Astrocyte of the cerebellum (primary cell): ENCODE measurements at regions not wholly inside any gene's neighbourhood (a gene's known extent, or its start where the extent isn't known, plus 50 kb on each side); places are given as distances from the start of the nearest gene placed in this dataset.
"Not testable (repeated sequence)": the region's sequence is repeated elsewhere in the genome, so short reads cannot be mapped to it uniquely, and the experiment has no call there.

Experiments
- DNase-seq: peaks from one replicate; pipeline ENCODE4 v3.0.0-alpha.2; 2011; ENCODE audit warnings: low read depth
- H3K4me3 ChIP-seq: 2 replicates; pipeline ENCODE4 v1.5.1; 2011; ENCODE audit warnings: mild to moderate bottlenecking, low read depth, low read length, moderate library complexity
- in situ Hi-C: cut with HindIII; loops from 2 replicates; pipeline ENCODE4 v1.10.0; 2017; ENCODE audit warnings: low sequenced_read_pairs
- TF ChIP-seq, protein P1 (sequence below): IDR thresholded peaks from 2 replicates; pipeline ENCODE4 v1.5.1; 2012; ENCODE audit warnings: low read length, low read depth, moderate library complexity, mild to moderate bottlenecking; ENCODE audit errors: missing control alignments

GRCh38 chr20:29755854-29756498 is 1501.5 kb upstream of the DEFB115 start:
- in situ Hi-C loops, H3K4me3 ChIP-seq, DNase-seq: not testable (repeated sequence)

DNA sequence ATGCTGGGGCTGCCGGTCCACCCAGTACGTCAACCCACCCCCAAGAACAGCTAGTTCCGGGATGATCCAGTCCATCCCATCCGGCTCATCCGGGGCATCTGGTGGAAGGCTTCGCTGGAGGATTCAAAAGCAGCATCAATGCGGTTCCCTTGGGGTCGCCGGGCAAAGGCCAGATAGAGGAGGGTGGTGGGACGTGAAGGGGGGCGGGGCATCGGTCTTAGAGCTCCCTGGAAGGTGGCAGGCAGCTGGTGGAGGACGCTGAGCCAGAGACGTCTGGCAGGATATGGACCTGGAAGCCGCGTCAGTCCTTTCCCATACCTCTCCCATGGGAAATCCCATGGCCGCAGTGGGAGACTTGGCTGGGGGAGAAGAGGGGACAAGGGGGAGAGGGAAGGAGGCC is 1500.8 kb upstream of the DEFB115 start:
- DNase-seq: no peak
- in situ Hi-C loops: no loop called here
- no peak overlapping the region for H3K4me3 ChIP-seq
- TF ChIP-seq, protein P1, sequence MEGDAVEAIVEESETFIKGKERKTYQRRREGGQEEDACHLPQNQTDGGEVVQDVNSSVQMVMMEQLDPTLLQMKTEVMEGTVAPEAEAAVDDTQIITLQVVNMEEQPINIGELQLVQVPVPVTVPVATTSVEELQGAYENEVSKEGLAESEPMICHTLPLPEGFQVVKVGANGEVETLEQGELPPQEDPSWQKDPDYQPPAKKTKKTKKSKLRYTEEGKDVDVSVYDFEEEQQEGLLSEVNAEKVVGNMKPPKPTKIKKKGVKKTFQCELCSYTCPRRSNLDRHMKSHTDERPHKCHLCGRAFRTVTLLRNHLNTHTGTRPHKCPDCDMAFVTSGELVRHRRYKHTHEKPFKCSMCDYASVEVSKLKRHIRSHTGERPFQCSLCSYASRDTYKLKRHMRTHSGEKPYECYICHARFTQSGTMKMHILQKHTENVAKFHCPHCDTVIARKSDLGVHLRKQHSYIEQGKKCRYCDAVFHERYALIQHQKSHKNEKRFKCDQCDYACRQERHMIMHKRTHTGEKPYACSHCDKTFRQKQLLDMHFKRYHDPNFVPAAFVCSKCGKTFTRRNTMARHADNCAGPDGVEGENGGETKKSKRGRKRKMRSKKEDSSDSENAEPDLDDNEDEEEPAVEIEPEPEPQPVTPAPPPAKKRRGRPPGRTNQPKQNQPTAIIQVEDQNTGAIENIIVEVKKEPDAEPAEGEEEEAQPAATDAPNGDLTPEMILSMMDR: no peak

DNA sequence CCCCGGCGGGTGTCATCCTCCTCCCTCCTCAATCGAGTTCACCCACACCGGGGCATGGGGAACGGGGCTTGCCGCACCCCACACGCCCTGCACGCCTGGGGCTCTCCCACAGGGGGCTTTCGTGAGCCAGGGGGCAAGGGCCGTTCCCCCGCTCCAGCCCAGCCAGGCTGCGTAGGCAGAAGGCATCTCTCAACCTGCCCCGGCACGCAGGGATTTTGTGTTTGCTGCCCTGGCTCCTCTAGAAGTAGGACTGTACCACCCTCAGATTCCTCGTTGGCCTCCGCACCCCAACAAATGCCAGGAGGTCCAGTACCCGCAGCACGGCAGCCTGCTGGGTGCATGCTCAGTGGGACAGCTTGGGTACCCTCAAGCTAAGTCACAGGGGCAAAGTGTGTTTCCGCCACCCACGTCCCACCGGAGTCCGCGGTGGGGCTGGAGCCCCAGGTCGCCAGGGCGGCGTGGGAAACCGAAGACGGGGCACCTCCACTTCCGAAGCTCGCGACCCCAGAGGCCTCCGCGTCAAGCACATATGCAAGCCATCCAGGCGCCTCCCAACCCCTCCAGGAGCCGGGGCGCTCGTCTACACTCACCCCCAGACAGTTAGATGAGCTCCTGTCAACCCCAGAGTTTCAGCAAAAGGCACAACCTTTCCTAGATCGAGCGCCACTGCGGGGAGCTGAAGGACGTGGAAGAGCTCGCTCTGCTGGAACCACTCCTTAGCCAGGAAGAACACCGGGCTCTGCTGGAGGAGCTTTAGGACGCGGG is 1495.7 kb upstream of the DEFB115 start:
- in situ Hi-C loops, DNase-seq, H3K4me3 ChIP-seq: not testable (repeated sequence)

GRCh38 chr20:29762620-29763019 is 1494.8 kb upstream of the DEFB115 start:
- DNase-seq: no peak
- H3K4me3 ChIP-seq: no peak overlapping the region
- in situ Hi-C loops: no loop called here
- TF ChIP-seq, protein P1: no peak

DNA sequence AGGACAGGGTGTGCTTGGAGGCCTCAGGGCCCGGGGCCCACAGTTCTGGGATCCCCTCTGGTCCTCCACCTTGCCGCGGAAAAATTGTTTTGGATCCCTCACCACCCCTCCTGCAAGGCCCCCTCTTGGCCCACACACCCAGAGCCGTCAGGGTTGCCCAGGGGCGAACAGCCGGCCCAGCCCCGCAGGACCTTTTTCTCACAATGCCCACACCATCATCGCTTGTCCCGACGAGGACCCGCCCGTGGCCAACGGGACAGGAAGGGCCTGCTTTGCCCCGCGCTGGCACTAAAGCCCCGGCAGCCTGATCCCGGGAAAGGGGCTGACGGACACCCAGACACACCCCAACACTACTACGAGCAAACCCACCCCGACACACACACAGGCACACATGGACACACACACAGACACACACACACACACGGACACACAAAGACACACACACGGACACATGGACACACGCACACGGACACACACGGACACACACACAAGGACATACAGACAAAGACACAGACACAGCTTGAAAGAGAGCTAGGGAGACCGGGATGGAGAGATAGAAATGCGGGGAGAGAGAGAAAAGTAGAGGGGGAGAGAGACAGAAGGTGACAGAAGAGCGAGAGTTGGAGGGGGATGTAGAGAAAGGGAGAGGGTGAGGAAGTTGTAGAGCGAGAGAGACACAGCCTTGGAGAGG is 1493.5 kb upstream of the DEFB115 start:
- in situ Hi-C loops: no loop called here
- H3K4me3 ChIP-seq: no peak overlapping the region
- TF ChIP-seq, protein P1: no peak
- no peak for DNase-seq

GRCh38 chr20:29764922-29765610 is 1492.4 kb upstream of the DEFB115 start:
- in situ Hi-C loops, H3K4me3 ChIP-seq, DNase-seq: not testable (repeated sequence)

DNA sequence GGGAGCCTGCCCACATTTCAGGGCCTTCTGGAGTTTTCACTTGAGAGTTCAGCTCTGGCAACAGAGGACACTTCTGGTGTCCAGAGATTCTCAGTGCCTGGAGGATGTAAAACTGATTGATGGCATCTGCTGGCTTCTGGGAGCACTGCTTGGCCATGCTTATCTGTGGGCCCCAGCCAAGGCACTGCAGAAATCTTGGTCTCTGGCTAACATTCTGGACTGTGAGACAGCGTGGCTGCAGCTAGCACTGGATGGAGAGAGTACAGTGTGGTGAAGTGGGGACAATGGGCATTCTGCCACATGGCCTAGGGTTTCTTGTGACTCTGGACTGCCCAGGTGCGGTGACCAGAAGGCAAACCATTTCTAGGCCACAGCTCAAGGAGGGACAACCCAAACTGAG is 1479.4 kb upstream of the DEFB115 start:
- DNase-seq, in situ Hi-C loops: not testable (repeated sequence)

GRCh38 chr20:29781217-29781616 is 1476.2 kb upstream of the DEFB115 start:
- H3K4me3 ChIP-seq, in situ Hi-C loops, DNase-seq: not testable (repeated sequence)

More for the DNA sequence above, 1479.4 kb upstream of the DEFB115 start:
- not testable (repeated sequence) for H3K4me3 ChIP-seq

GRCh38 chr20:29781891-29782290 is 1475.6 kb upstream of the DEFB115 start:
- H3K4me3 ChIP-seq, in situ Hi-C loops, DNase-seq: not testable (repeated sequence)

GRCh38 chr20:29787456-29787855 is 1470.0 kb upstream of the DEFB115 start:
- H3K4me3 ChIP-seq, in situ Hi-C loops, DNase-seq: not testable (repeated sequence)
